ENCODE measurements at regions not wholly inside any gene's neighbourhood (a gene's known extent, or its start where the extent isn't known, plus 50 kb on each side); places are given as distances from the start of the nearest gene placed in this dataset.

DNA sequence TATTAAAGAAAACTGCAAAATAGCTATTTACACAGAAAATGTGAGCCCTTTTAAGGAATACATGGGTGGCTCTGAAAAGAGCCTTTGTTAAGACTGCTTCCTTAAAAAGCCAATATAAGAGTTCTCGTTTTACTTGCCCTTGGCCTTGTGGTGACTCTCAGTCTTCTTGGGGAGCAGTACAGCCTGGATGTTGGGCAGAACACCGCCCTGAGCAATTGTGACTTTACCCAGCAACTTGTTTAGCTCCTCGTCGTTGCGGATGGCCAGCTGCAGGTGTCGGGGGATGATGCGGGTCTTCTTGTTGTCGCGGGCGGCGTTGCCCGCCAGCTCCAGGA is 111.5 kb downstream of the HFE start:
- H3K27ac ChIP-seq: peak overlapping the region; percentile 100
- TF ChIP-seq, protein P1, sequence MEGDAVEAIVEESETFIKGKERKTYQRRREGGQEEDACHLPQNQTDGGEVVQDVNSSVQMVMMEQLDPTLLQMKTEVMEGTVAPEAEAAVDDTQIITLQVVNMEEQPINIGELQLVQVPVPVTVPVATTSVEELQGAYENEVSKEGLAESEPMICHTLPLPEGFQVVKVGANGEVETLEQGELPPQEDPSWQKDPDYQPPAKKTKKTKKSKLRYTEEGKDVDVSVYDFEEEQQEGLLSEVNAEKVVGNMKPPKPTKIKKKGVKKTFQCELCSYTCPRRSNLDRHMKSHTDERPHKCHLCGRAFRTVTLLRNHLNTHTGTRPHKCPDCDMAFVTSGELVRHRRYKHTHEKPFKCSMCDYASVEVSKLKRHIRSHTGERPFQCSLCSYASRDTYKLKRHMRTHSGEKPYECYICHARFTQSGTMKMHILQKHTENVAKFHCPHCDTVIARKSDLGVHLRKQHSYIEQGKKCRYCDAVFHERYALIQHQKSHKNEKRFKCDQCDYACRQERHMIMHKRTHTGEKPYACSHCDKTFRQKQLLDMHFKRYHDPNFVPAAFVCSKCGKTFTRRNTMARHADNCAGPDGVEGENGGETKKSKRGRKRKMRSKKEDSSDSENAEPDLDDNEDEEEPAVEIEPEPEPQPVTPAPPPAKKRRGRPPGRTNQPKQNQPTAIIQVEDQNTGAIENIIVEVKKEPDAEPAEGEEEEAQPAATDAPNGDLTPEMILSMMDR (IDR thresholded peaks at IDR 0.05): no peak
- no peak for TF ChIP-seq ZFX (IDR thresholded peaks at IDR 0.05; ENCODE audit: borderline replicate concordance)

DNA sequence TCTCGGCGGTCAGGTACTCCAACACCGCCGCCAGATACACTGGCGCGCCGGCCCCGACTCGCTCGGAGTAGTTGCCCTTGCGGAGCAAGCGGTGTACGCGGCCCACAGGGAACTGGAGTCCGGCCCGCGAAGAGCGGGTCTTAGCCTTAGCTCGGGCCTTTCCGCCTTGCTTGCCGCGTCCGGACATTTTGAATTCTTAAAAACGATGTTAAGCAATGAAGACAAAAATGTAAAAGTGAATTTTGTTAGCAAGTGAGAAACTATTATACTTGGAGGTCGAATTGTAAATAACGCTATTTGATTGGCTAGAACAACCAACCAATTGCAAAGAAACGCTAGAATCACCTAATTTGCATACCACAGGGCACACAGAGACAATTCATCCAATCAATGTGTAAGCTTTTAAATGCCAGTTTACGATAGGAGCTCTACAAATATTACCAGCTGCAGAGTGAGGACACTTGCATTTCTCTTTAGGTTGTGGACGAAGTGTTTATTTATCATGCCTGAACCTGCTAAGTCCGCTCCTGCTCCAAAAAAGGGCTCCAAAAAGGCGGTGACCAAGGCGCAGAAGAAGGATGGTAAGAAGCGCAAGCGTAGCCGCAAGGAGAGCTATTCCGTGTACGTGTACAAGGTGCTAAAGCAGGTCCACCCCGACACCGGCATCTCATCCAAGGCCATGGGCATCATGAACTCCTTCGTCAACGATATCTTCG is 112.0 kb downstream of the HFE start:
- H3K27ac ChIP-seq: peak overlapping the region; percentile 100
- TF ChIP-seq, protein P1 (IDR thresholded peaks at IDR 0.05): no peak
- no peak for TF ChIP-seq ZFX (IDR thresholded peaks at IDR 0.05; ENCODE audit: borderline replicate concordance)

DNA sequence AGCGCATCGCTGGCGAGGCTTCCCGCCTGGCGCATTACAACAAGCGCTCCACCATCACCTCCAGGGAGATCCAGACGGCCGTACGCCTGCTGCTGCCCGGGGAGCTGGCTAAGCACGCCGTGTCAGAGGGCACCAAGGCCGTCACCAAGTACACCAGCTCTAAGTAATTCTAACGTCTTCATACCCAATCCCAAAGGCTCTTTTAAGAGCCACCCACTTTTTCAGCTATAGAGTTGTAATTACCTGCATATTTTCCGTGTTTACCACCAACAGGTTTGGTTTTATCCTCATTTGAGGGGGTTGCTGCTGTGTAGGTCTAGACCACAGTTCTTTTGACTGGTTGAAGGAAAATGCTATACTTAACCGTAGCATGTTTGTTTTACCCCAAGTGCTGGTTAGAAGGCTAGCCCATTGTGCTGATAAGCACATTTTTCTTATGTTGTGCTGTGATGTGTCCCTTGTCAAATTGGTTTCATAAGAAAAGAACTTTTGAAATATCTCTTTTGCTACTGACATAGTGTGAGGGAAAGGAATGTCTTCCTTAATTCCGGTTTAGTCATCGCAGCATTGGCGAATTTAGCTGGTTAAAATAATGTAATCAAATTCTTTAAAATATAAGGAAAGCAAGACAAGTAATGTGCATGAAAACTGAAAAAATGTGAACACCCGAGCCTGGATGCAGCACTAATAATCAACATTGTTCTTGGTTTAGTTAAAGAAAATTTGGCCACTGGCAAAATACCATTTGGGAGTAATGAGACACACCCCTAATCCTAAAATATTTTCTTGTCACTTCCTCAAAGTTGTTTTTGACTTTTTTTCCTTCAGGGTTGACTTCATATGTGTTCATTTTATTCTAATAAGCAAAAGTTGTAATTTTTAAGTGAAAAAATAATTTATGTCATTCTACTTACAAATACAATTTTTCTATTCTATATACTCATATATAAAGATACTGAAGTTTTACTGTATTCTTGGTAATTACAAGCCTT is 112.8 kb downstream of the HFE start:
- TF ChIP-seq ZFX (IDR thresholded peaks at IDR 0.05; ENCODE audit: borderline replicate concordance): no peak
- TF ChIP-seq, protein P1 (IDR thresholded peaks at IDR 0.05): no peak
- H3K27ac ChIP-seq: peak overlapping the region; percentile 100

DNA sequence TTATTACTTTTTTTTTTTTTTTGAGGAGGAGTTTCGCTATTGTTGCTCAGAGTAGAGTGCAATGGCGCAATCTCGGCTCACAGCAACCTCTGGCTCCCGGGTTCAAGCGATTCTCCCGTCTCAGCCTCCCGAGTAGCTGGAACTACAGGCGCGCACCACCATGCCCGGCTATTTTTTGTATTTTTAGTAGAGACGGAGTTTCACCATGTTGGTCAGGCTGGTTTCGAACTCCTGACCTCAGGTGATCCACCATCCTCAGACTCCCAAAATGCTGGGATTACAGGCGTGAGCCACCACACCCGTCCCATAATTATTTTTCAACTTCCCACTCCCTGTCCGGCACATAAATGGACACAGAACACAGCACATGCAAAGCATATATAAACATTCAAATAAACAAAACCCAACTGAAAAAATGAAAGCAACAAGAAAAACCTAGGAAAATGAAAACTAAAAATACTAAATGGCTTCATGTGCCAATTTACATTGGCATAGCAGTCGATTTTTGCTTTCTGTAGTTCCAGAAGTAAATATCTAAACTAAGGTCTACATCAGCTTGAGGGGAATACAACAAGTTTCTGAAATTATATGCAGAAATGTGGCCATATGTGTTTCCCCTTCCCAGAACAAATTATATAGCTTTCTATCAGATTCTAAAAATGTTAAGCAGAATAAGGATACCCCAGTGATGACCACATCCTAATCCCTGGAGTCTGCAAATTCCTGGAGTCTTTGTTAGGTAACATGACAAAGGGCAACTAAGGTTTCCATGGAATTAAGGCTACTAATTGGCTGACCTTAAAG is 113.9 kb downstream of the HFE start:
- H3K27ac ChIP-seq: peak overlapping the region; percentile 100
- TF ChIP-seq, protein P1 (IDR thresholded peaks at IDR 0.05): no peak
- no peak for TF ChIP-seq ZFX (IDR thresholded peaks at IDR 0.05; ENCODE audit: borderline replicate concordance)

DNA sequence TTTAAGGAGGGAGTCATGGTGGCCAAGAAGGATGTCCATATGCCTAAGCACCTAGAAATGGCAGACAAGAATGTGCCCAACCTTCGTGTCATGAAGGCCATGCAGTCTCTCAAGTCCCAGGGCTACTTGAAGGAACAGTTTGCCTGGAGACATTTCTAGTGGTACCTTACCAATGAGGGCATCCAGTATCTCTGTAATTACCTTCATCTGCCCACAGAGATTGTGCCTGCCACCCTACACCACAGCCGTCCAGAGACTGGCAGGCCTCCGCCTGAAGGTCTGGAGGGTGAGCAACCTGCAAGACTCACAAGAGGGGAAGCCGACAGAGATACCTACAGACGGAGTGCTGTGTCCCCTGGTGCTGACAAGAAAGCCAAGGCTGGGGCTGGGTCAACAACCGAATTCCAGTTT is 115.0 kb downstream of the HFE start:
- TF ChIP-seq, protein P1 (IDR thresholded peaks at IDR 0.05): no peak
- no peak for TF ChIP-seq ZFX (IDR thresholded peaks at IDR 0.05; ENCODE audit: borderline replicate concordance)
- H3K27ac ChIP-seq: peak overlapping the region; percentile 100

DNA sequence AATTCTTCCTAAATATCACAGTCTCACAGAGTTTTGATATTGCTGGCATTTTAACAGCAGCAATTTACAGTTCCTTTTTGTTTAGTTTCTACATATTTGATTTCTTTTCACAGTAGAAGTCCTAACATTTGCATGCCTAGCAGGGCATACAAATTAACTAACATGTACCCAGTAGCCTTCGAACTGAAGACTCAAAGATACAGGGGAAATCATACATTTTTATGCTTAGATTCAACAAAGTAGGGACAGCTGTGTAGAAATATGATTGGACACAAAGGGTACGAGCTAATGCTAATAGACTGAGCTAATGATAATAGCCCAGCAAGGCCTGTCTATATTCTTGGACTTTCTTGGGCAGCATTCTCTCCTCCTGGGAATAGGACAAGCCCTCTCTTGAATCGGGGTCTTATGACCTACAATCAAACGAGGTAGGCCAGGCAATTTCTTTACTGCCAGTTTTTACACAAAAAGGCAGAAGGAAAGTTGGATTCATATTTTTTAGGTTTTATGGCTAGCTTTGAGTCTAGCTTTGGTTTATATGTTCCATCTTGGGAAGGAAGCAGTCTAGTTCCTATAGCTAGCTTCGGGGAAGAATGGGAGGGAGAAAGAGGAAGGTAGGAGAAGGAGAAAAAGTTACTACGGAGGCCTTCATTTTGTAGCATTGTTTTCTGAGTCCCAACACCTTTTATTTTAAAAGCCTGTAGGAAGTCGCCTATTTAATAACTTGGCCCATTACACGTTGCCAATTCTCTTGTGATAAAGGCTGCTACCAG is 115.8 kb downstream of the HFE start:
- H3K27ac ChIP-seq: peak overlapping the region; percentile 100
- TF ChIP-seq ZFX (IDR thresholded peaks at IDR 0.05; ENCODE audit: borderline replicate concordance): no peak
- TF ChIP-seq, protein P1 (IDR thresholded peaks at IDR 0.05): no peak

Measured in 22Rv1 (cell line).